KOPT-K1 (cell line): ENCODE measurements at regions not wholly inside any gene's neighbourhood (a gene's known extent, or its start where the extent isn't known, plus 50 kb on each side); places are given as distances from the start of the nearest gene placed in this dataset.

Experiments
- H3K27ac ChIP-seq: fragments of 200-600 bp; sonication (generic); 2 replicates; pipeline ENCODE4 v1.5.1; 2016; ENCODE audit warnings: antibody characterized with exemption, mild to moderate bottlenecking, low read depth, low read length; ENCODE audit not compliant: poor library complexity, severe bottlenecking
- H3K36me3 ChIP-seq: fragments of 200-600 bp; sonication (generic); 2 replicates; pipeline ENCODE4 v1.5.1; 2017; ENCODE audit warnings: antibody characterized with exemption, mild to moderate bottlenecking, low read length, moderate library complexity; ENCODE audit not compliant: insufficient read depth
- H3K9me3 ChIP-seq: fragments of 200-600 bp; sonication (generic); 2 replicates; pipeline ENCODE4 v1.5.1; 2017; ENCODE audit warnings: antibody characterized with exemption, low read length, mild to moderate bottlenecking; ENCODE audit not compliant: insufficient read depth, poor library complexity, severe bottlenecking

- no peak overlapping the region for H3K27ac ChIP-seq
- no peaks in the 10 kb centered on the region for H3K36me3 ChIP-seq
- H3K9me3 ChIP-seq: no peaks in the 10 kb centered on the region
Observed at GRCh38 chr12:115770643-115771042, 506.9 kb downstream of the MED13L start.

GRCh38 chr12:115767916-115768315 is 509.6 kb downstream of the MED13L start:
- H3K27ac ChIP-seq: no peak overlapping the region
- no peaks in the 10 kb centered on the region for H3K9me3 ChIP-seq

GRCh38 chr12:115763982-115764621 is 513.4 kb downstream of the MED13L start:
- Histone ChIP-seq H3K36me3 (no peaks in the 10 kb centered on the region), H3K27ac (no peak overlapping the region), H3K9me3 (no peaks in the 10 kb centered on the region)

More at GRCh38 chr12:115767916-115768315, 509.6 kb downstream of the MED13L start:
- H3K36me3 ChIP-seq: no peaks in the 10 kb centered on the region

- no peaks in the 10 kb centered on the region for H3K9me3 ChIP-seq
- H3K36me3 ChIP-seq: no peaks in the 10 kb centered on the region
- H3K27ac ChIP-seq: no peak overlapping the region
Observed at GRCh38 chr12:115763376-115763775, 514.1 kb downstream of the MED13L start.

- H3K9me3 ChIP-seq: no peaks in the 10 kb centered on the region
- H3K27ac ChIP-seq: no peak overlapping the region
- no peaks in the 10 kb centered on the region for H3K36me3 ChIP-seq
Observed at GRCh38 chr12:115762936-115763335, 514.6 kb downstream of the MED13L start.

GRCh38 chr12:115761784-115762183 is 515.7 kb downstream of the MED13L start:
- Histone ChIP-seq H3K36me3 (no peaks in the 10 kb centered on the region), H3K27ac (no peak overlapping the region)

GRCh38 chr12:115760231-115760630 is 517.3 kb downstream of the MED13L start:
- Histone ChIP-seq H3K36me3 (no peaks in the 10 kb centered on the region), H3K9me3 (no peaks in the 10 kb centered on the region), H3K27ac (no peak overlapping the region)

More at GRCh38 chr12:115761784-115762183, 515.7 kb downstream of the MED13L start:
- no peaks in the 10 kb centered on the region for H3K9me3 ChIP-seq

- no peak overlapping the region for H3K27ac ChIP-seq
- no peaks in the 10 kb centered on the region for H3K36me3 ChIP-seq
- no peaks in the 10 kb centered on the region for H3K9me3 ChIP-seq
Observed at GRCh38 chr12:115758877-115759620, 518.4 kb downstream of the MED13L start.

GRCh38 chr12:115758183-115758582 is 519.3 kb downstream of the MED13L start:
- Histone ChIP-seq H3K27ac (no peak overlapping the region), H3K9me3 (no peaks in the 10 kb centered on the region), H3K36me3 (no peaks in the 10 kb centered on the region)

GRCh38 chr12:115756804-115757203 is 520.7 kb downstream of the MED13L start:
- H3K9me3 ChIP-seq: no peaks in the 10 kb centered on the region
- no peak overlapping the region for H3K27ac ChIP-seq
- no peaks in the 10 kb centered on the region for H3K36me3 ChIP-seq

- Histone ChIP-seq H3K9me3 (no peaks in the 10 kb centered on the region), H3K27ac (no peak overlapping the region), H3K36me3 (no peaks in the 10 kb centered on the region)
Observed at GRCh38 chr12:115756271-115756670, 521.2 kb downstream of the MED13L start.

GRCh38 chr12:115755725-115756085 is 521.8 kb downstream of the MED13L start:
- Histone ChIP-seq H3K36me3 (no peaks in the 10 kb centered on the region), H3K27ac (no peak overlapping the region), H3K9me3 (no peaks in the 10 kb centered on the region)

- H3K9me3 ChIP-seq: no peaks in the 10 kb centered on the region
- no peaks in the 10 kb centered on the region for H3K36me3 ChIP-seq
- no peak overlapping the region for H3K27ac ChIP-seq
Observed at GRCh38 chr12:115755061-115755724, 522.3 kb downstream of the MED13L start.

- H3K36me3 ChIP-seq: no peaks in the 10 kb centered on the region
- H3K9me3 ChIP-seq: no peaks in the 10 kb centered on the region
- no peak overlapping the region for H3K27ac ChIP-seq
Observed at GRCh38 chr12:115752913-115753726, 524.4 kb downstream of the MED13L start.

GRCh38 chr12:115752156-115752555 is 525.3 kb downstream of the MED13L start:
- Histone ChIP-seq H3K36me3 (no peaks in the 10 kb centered on the region), H3K9me3 (no peaks in the 10 kb centered on the region), H3K27ac (no peak overlapping the region)
